HG03520 (cell line): ENCODE measurements at regions not wholly inside any gene's neighbourhood (a gene's known extent, or its start where the extent isn't known, plus 50 kb on each side); places are given as distances from the start of the nearest gene placed in this dataset.

Experiments used
- ATAC-seq: cut with Tn5 transposase; IDR thresholded peaks from one replicate; pipeline ENCODE4 v1.9.1; 2021; ENCODE audit warnings: mild to moderate bottlenecking, moderate library complexity; ENCODE audit not compliant: unreplicated experiment

- ATAC-seq = no peak
Measured at GRCh38 chr3:162096874-162097273, 600.3 kb downstream of the OTOL1 start.

- no peak for ATAC-seq
Measured at GRCh38 chr3:162103808-162104207, 607.2 kb downstream of the OTOL1 start.

GRCh38 chr3:162111861-162112260 is 615.3 kb downstream of the OTOL1 start:
- no peak for ATAC-seq

GRCh38 chr3:162112719-162113118 is 616.1 kb downstream of the OTOL1 start:
- ATAC-seq = no peak

GRCh38 chr3:162117961-162118360 is 621.4 kb downstream of the OTOL1 start:
- ATAC-seq = no peak

- ATAC-seq = no peak
Measured at GRCh38 chr3:162119651-162120050, 623.0 kb downstream of the OTOL1 start.

- no peak for ATAC-seq
Measured at GRCh38 chr3:162122405-162122804, 625.8 kb downstream of the OTOL1 start.

GRCh38 chr3:162125790-162126189 is 629.2 kb downstream of the OTOL1 start:
- ATAC-seq = no peak

- ATAC-seq = no peak
Measured at GRCh38 chr3:162130582-162130981, 634.0 kb downstream of the OTOL1 start.

- ATAC-seq = no peak
Measured at GRCh38 chr3:162132981-162133380, 636.4 kb downstream of the OTOL1 start.

- no peak for ATAC-seq
Measured at GRCh38 chr3:162134571-162134970, 638.0 kb downstream of the OTOL1 start.

- ATAC-seq = no peak
Measured at GRCh38 chr3:162136136-162136535, 639.5 kb downstream of the OTOL1 start.

- no peak for ATAC-seq
Measured at GRCh38 chr3:162138509-162138908, 641.9 kb downstream of the OTOL1 start.

GRCh38 chr3:162139841-162140240 is 643.2 kb downstream of the OTOL1 start:
- no peak for ATAC-seq

- ATAC-seq = no peak
Measured at GRCh38 chr3:162141272-162141791, 644.7 kb downstream of the OTOL1 start.

GRCh38 chr3:162142511-162142910 is 645.9 kb downstream of the OTOL1 start:
- no peak for ATAC-seq

- ATAC-seq = no peak
Measured at GRCh38 chr3:162143180-162143579, 646.6 kb downstream of the OTOL1 start.

GRCh38 chr3:162147996-162148395 is 651.4 kb downstream of the OTOL1 start:
- no peak for ATAC-seq

- no peak for ATAC-seq
Measured at GRCh38 chr3:162150790-162151189, 654.2 kb downstream of the OTOL1 start.

GRCh38 chr3:162152636-162153035 is 656.0 kb downstream of the OTOL1 start:
- ATAC-seq = no peak

GRCh38 chr3:162161595-162161994 is 665.0 kb downstream of the OTOL1 start:
- ATAC-seq = no peak

GRCh38 chr3:162165346-162165745 is 668.7 kb downstream of the OTOL1 start:
- ATAC-seq = no peak

- no peak for ATAC-seq
Measured at GRCh38 chr3:162166543-162166942, 669.9 kb downstream of the OTOL1 start.

GRCh38 chr3:162168715-162169114 is 672.1 kb downstream of the OTOL1 start:
- no peak for ATAC-seq
